SK-N-SH (cell line): ENCODE measurements at regions not wholly inside any gene's neighbourhood (a gene's known extent, or its start where the extent isn't known, plus 50 kb on each side); places are given as distances from the start of the nearest gene placed in this dataset.

Experiments used
- CTCF ChIA-PET: fragments of 300-600, 350-600 bp; formaldehyde crosslinking; extraction: SDS; loops from one replicate; lab custom pipeline; 2021; lab: Yijun Ruan, JAX
- POLR2A ChIA-PET: fragments of 350-600 bp; sonication (Branson Sonifier 250); formaldehyde crosslinking; extraction: SDS; loops from one replicate; lab custom pipeline; 2020; ENCODE audit warnings: antibody characterized with exemption, inconsistent platforms; lab: Yijun Ruan, JAX
- DNase-seq: peaks from one replicate; pipeline ENCODE4 v3.0.0; 2012
- H2AFZ ChIP-seq: fragments of 200-600 bp; sonication (generic); 2 replicates; pipeline ENCODE4 v1.8.1; 2016; ENCODE audit warnings: antibody characterized with exemption, mild to moderate bottlenecking, low read depth
- H3F3A ChIP-seq: fragments of 200-600 bp; sonication (generic); replicated peaks from 2 replicates; pipeline ENCODE3; 2016; ENCODE audit warnings: antibody characterized with exemption, mild to moderate bottlenecking; ENCODE audit not compliant: insufficient read depth
- H3K27ac ChIP-seq, 2 experiments: fragments of 200-500 bp in 1 of 2; fragments of 200-600 bp in 1 of 2; sonication (Bioruptor generic) in 1 of 2; sonication (generic), shearing (Covaris generic) in 1 of 2; 2 replicates each; pipeline versions ENCODE4 v1.5.1 to v1.6.1; 2014 to 2016; ENCODE audit warnings: low read depth in 2 of 2, inconsistent platforms in 1 of 2, low read length in 1 of 2, mild to moderate bottlenecking in 1 of 2, mixed read lengths in 1 of 2
- H3K27me3 ChIP-seq: fragments of 200-600 bp; sonication (generic), shearing (Covaris generic); 2 replicates; pipeline ENCODE4 v1.6.1; 2016; ENCODE audit warnings: mixed run types; ENCODE audit not compliant: insufficient read depth
- H3K36me3 ChIP-seq, 2 experiments: fragments of 200-500 bp in 1 of 2; fragments of 200-600 bp in 1 of 2; sonication (Bioruptor generic) in 1 of 2; sonication (generic) in 1 of 2; replicated peaks in 1 of 2; 2 replicates each; pipeline versions ENCODE3 to v1.5.1; 2014 to 2016; ENCODE audit warnings: low read length in 1 of 2, mild to moderate bottlenecking in 1 of 2; ENCODE audit not compliant: insufficient read depth in 2 of 2, control insufficient read depth in 1 of 2
- H3K4me1 ChIP-seq, 2 experiments: fragments of 200-500 bp in 1 of 2; fragments of 200-600 bp in 1 of 2; sonication (Bioruptor generic) in 1 of 2; sonication (generic), shearing (Covaris generic) in 1 of 2; 2 replicates each; pipeline versions ENCODE4 v1.5.1 to v1.6.1; 2014 to 2016; ENCODE audit warnings: low read depth in 1 of 2, low read length in 1 of 2, mixed run types in 1 of 2; ENCODE audit not compliant: insufficient read depth in 2 of 2, control insufficient read depth in 1 of 2
- H3K4me2 ChIP-seq: fragments of 200-600 bp; sonication (generic), shearing (Covaris generic); 2 replicates; pipeline ENCODE4 v1.6.1; 2017; ENCODE audit warnings: mixed run types
- H3K4me3 ChIP-seq, 2 experiments: fragments of 200-500 bp in 1 of 2; fragments of 200-600 bp in 1 of 2; sonication (Bioruptor generic) in 1 of 2; sonication (generic), shearing (Covaris generic) in 1 of 2; 2 replicates each; pipeline versions ENCODE4 v1.5.1 to v1.8.1; 2014 to 2016; ENCODE audit warnings: low read depth in 2 of 2, inconsistent platforms in 1 of 2, low read length in 1 of 2, mild to moderate bottlenecking in 1 of 2, mixed read lengths in 1 of 2, moderate library complexity in 1 of 2
- H3K79me2 ChIP-seq: fragments of 200-600 bp; sonication (generic); 2 replicates; pipeline ENCODE4 v1.8.1; 2017; ENCODE audit warnings: mild to moderate bottlenecking; ENCODE audit not compliant: insufficient read depth
- H3K9ac ChIP-seq: fragments of 200-600 bp; sonication (generic); 2 replicates; pipeline ENCODE4 v1.6.1; 2017; ENCODE audit warnings: mixed run types
- H3K9me2 ChIP-seq: fragments of 200-600 bp; sonication (generic); 2 replicates; pipeline ENCODE4 v1.6.1; 2017; ENCODE audit warnings: mixed run types
- H3K9me3 ChIP-seq: fragments of 200-600 bp; sonication (generic); 2 replicates; pipeline ENCODE4 v1.6.1; 2017; ENCODE audit warnings: mixed run types, mild to moderate bottlenecking, moderate library complexity
- H4K20me1 ChIP-seq: fragments of 200-600 bp; sonication (generic); 2 replicates; pipeline ENCODE4 v1.6.1; 2017; ENCODE audit warnings: mild to moderate bottlenecking, mixed run types; ENCODE audit not compliant: insufficient read depth
- CHD2 ChIP-seq: fragments of 150-350 bp; IDR thresholded peaks from 2 replicates; pipeline ENCODE4 v1.6.1; 2018; ENCODE audit warnings: low read length; ENCODE audit not compliant: partially characterized antibody
- ELF1 ChIP-seq: IDR thresholded peaks from 2 replicates; pipeline ENCODE4 v1.4.0; 2012
- EP300 ChIP-seq, 2 experiments: IDR thresholded peaks; 2 replicates each; pipeline versions ENCODE4 v1.4.0 to v1.6.1; 2012; ENCODE audit warnings: borderline replicate concordance in 1 of 2, low read depth in 1 of 2, low read length in 1 of 2
- EZH2phosphoT487 ChIP-seq: fragments of 200-600 bp; sonication (generic); IDR thresholded peaks from 2 replicates; pipeline ENCODE4 v1.6.1; 2017; ENCODE audit warnings: low read depth, mixed run types, mild to moderate bottlenecking, antibody characterized with exemption, moderate library complexity, borderline replicate concordance
- FOSL2 ChIP-seq: IDR thresholded peaks from 2 replicates; pipeline ENCODE4 v1.4.0; 2012; ENCODE audit warnings: low read depth, mild to moderate bottlenecking, moderate library complexity, borderline replicate concordance
- FOXJ3 ChIP-seq: sonication (generic); formaldehyde crosslinking; IDR thresholded peaks from 2 replicates; pipeline ENCODE4 v1.5.1; 2020; ENCODE audit warnings: mild to moderate bottlenecking, missing genetic modification reagents
- JUND ChIP-seq: IDR thresholded peaks from 2 replicates; pipeline ENCODE4 v1.4.0; 2012
- MXI1 ChIP-seq: IDR thresholded peaks from 2 replicates; pipeline ENCODE4 v1.6.1; 2012; ENCODE audit warnings: mild to moderate bottlenecking, low read depth, low read length, improper control_type of control experiment
- RAD21 ChIP-seq: IDR thresholded peaks from 2 replicates; pipeline ENCODE4 v1.6.1; 2012; ENCODE audit warnings: mild to moderate bottlenecking, low read length
- RCOR1 ChIP-seq: fragments of 150-350 bp; IDR thresholded peaks from 2 replicates; pipeline ENCODE4 v1.6.1; 2017; ENCODE audit warnings: antibody characterized with exemption, low read length
- RFX5 ChIP-seq: IDR thresholded peaks from 2 replicates; pipeline ENCODE4 v1.6.1; 2012; ENCODE audit warnings: mild to moderate bottlenecking, improper control_type of control experiment, low read length
- SIN3A ChIP-seq: IDR thresholded peaks from 2 replicates; pipeline ENCODE4 v1.6.1; 2012; ENCODE audit warnings: low read depth, mild to moderate bottlenecking, low read length, moderate library complexity, borderline replicate concordance
- SMC3 ChIP-seq: IDR thresholded peaks from 2 replicates; pipeline ENCODE4 v1.6.1; 2012; ENCODE audit warnings: low read depth, low read length, improper control_type of control experiment
- TAF1 ChIP-seq: IDR thresholded peaks from 2 replicates; pipeline ENCODE4 v1.6.1; 2012; ENCODE audit warnings: low read depth, mild to moderate bottlenecking, low read length, moderate library complexity, borderline replicate concordance
- TEAD4 ChIP-seq: IDR thresholded peaks from 2 replicates; pipeline ENCODE4 v1.4.0; 2012; ENCODE audit warnings: mild to moderate bottlenecking, borderline replicate concordance; ENCODE audit not compliant: insufficient read depth
- USF1 ChIP-seq: IDR thresholded peaks from 2 replicates; pipeline ENCODE4 v1.4.0; 2012; ENCODE audit warnings: low read depth, borderline replicate concordance
- WGBS: methylation state at CpG from one replicate; pipeline ENCODE4 v1.1.6; 2017; ENCODE audit warnings: low lambda C conversion rate; 5-methylcytosine and 5-hydroxymethylcytosine counted together
- TF ChIP-seq, protein P1 (sequence below): fragments of 150-350 bp; IDR thresholded peaks from 2 replicates; pipeline ENCODE4 v1.6.1; 2017; ENCODE audit warnings: antibody characterized with exemption, low read length, low read depth, borderline replicate concordance
- TF ChIP-seq, protein P2 (sequence below): IDR thresholded peaks from 2 replicates; pipeline ENCODE4 v1.4.0; 2012; ENCODE audit warnings: low read depth, borderline replicate concordance
- TF ChIP-seq, protein P3 (sequence below): IDR thresholded peaks from 2 replicates; pipeline ENCODE4 v1.6.1; 2012; ENCODE audit warnings: mild to moderate bottlenecking, low read depth, low read length, moderate library complexity

DNA sequence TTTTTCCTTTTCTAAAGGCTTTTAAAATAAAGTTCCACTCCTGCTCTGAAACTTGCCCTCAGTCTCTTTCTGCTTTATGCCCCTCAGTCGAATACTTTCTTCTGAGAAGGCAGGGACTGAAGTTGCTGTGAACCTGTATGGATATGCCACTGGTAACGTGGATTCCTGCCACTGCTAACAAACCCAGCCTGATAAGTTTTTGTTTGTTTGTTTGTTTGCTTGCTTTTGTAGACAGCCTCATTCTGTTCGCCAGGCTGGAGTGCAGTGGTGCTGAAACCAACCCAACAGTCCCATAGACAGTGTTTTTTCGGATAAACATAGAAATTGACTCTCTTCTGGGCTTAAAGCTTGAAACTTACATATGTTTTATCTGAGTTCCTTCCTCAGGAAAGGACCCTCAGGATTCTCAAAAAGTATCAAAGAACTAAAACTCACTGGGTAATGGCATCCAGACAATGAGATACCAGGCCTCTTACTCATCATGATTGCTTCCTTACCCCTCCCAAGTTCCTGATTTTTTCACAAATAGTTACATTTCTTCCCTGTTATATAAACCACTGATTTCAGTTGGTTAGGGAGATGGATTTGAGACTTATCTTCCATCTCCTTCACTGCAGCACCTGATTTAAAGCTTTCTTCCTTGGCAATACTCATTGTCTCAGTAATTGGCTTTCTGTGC, 273.6 kb downstream of the SDHAF3 start:
- no peak overlapping the region for H2AFZ ChIP-seq
- H3K27ac ChIP-seq = no peak overlapping the region
- TF ChIP-seq ELF1 = no peak
- TF ChIP-seq JUND = no peak
- TF ChIP-seq RCOR1 = no peak
- no peak for TF ChIP-seq SMC3
- TF ChIP-seq EZH2phosphoT487 = no peak
- no peak for TF ChIP-seq TEAD4
- TF ChIP-seq EP300 (IDR thresholded peaks at IDR 0.05; ENCODE audit: borderline replicate concordance in 1 of 2, low read depth in 1 of 2, low read length in 1 of 2) = no peak
- no peak for TF ChIP-seq USF1
- TF ChIP-seq, all 33 proteins: peak for 0
- H3K4me2 ChIP-seq = no peak overlapping the region
- no peaks in the 10 kb centered on the region for H3K36me3 ChIP-seq
- no peaks in the 10 kb centered on the region for H3K9me3 ChIP-seq
- no peaks in the 10 kb centered on the region for H3K27me3 ChIP-seq
- H4K20me1 ChIP-seq = no peaks in the 10 kb centered on the region
- no peak overlapping the region for H3K4me3 ChIP-seq
- H3K9ac ChIP-seq = no peak overlapping the region
- DNase-seq = no peak
- H3F3A ChIP-seq = peaks cover 4% of the 10 kb centered on the region
- no peaks in the 10 kb centered on the region for H3K79me2 ChIP-seq
- ChIA-PET CTCF (interaction anchor here (1.4 kb wide), 1 partner anchor 14 kb away, joined by 3 read pairs; no protein-coding TSS in a partner anchor), POLR2A (no interaction called here)
- no peaks in the 10 kb centered on the region for H3K4me1 ChIP-seq
- under 1% methylated on average over 4 of the region's 4 CpGs for WGBS
- H3K9me2 ChIP-seq = no peaks in the 10 kb centered on the region

DNA sequence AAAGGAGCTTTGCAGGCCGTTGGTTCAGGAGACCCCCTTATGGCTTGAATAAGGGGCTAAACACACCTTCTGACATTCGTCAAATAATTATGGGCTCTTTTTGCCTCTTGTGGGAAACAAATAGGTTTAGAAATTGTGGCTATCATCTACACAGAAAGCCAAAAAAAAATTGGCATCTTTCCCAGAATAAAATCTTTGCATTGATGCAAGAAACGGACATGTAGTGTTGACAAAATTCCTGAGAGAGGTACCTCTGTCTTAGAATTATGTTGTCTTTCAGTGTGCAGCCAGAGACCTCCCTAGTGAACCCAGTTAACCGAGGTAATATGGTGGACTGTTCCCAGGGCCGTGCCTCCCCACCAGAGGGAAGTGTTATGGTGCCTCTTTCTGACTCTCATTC, 283.9 kb downstream of the SDHAF3 start:
- no peak overlapping the region for H3K4me2 ChIP-seq
- no peak overlapping the region for H2AFZ ChIP-seq
- no peaks in the 10 kb centered on the region for H3K79me2 ChIP-seq
- H3K36me3 ChIP-seq = no peaks in the 10 kb centered on the region
- H3K4me3 ChIP-seq = no peak overlapping the region
- H3K27ac ChIP-seq = no peak overlapping the region
- ChIA-PET CTCF (no interaction called here), POLR2A (no interaction called here)
- H3K27me3 ChIP-seq = no peaks in the 10 kb centered on the region
- H3K9ac ChIP-seq = no peak overlapping the region
- H3F3A ChIP-seq = no peaks in the 10 kb centered on the region
- no peaks in the 10 kb centered on the region for H3K9me3 ChIP-seq
- H3K4me1 ChIP-seq = no peaks in the 10 kb centered on the region
- WGBS = 0% methylated on average over 5 of the region's 5 CpGs
- no peak for DNase-seq
- H3K9me2 ChIP-seq = no peaks in the 10 kb centered on the region
- H4K20me1 ChIP-seq = no peaks in the 10 kb centered on the region
- TF ChIP-seq ELF1 (no peak), RAD21 (no peak), TAF1 (no peak), FOSL2 (no peak), RFX5 (no peak), MXI1 (no peak), FOXJ3 (CRISPR knock-in tag) (no peak), USF1 (no peak), RCOR1 (no peak), CHD2 (no peak), SIN3A (no peak)
- TF ChIP-seq, protein P1, sequence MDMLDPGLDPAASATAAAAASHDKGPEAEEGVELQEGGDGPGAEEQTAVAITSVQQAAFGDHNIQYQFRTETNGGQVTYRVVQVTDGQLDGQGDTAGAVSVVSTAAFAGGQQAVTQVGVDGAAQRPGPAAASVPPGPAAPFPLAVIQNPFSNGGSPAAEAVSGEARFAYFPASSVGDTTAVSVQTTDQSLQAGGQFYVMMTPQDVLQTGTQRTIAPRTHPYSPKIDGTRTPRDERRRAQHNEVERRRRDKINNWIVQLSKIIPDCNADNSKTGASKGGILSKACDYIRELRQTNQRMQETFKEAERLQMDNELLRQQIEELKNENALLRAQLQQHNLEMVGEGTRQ = no peak
- TF ChIP-seq, protein P2, sequence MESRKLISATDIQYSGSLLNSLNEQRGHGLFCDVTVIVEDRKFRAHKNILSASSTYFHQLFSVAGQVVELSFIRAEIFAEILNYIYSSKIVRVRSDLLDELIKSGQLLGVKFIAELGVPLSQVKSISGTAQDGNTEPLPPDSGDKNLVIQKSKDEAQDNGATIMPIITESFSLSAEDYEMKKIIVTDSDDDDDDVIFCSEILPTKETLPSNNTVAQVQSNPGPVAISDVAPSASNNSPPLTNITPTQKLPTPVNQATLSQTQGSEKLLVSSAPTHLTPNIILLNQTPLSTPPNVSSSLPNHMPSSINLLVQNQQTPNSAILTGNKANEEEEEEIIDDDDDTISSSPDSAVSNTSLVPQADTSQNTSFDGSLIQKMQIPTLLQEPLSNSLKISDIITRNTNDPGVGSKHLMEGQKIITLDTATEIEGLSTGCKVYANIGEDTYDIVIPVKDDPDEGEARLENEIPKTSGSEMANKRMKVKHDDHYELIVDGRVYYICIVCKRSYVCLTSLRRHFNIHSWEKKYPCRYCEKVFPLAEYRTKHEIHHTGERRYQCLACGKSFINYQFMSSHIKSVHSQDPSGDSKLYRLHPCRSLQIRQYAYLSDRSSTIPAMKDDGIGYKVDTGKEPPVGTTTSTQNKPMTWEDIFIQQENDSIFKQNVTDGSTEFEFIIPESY = no peak
- TF ChIP-seq, protein P3, sequence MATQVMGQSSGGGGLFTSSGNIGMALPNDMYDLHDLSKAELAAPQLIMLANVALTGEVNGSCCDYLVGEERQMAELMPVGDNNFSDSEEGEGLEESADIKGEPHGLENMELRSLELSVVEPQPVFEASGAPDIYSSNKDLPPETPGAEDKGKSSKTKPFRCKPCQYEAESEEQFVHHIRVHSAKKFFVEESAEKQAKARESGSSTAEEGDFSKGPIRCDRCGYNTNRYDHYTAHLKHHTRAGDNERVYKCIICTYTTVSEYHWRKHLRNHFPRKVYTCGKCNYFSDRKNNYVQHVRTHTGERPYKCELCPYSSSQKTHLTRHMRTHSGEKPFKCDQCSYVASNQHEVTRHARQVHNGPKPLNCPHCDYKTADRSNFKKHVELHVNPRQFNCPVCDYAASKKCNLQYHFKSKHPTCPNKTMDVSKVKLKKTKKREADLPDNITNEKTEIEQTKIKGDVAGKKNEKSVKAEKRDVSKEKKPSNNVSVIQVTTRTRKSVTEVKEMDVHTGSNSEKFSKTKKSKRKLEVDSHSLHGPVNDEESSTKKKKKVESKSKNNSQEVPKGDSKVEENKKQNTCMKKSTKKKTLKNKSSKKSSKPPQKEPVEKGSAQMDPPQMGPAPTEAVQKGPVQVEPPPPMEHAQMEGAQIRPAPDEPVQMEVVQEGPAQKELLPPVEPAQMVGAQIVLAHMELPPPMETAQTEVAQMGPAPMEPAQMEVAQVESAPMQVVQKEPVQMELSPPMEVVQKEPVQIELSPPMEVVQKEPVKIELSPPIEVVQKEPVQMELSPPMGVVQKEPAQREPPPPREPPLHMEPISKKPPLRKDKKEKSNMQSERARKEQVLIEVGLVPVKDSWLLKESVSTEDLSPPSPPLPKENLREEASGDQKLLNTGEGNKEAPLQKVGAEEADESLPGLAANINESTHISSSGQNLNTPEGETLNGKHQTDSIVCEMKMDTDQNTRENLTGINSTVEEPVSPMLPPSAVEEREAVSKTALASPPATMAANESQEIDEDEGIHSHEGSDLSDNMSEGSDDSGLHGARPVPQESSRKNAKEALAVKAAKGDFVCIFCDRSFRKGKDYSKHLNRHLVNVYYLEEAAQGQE = no peak
